Muscle layer of duodenum (tissue), 2 donors: ENCODE measurements at regions not wholly inside any gene's neighbourhood (a gene's known extent, or its start where the extent isn't known, plus 50 kb on each side); places are given as distances from the start of the nearest gene placed in this dataset.

Source experiments
- H3K27ac ChIP-seq: one replicate; pipeline ENCODE4 v1.7.0; 2013; ENCODE audit warnings: mild to moderate bottlenecking, low read length
- H3K27me3 ChIP-seq: one replicate; pipeline ENCODE4 v1.7.0; 2013; ENCODE audit warnings: low read depth, mild to moderate bottlenecking, control low read depth, low read length
- H3K36me3 ChIP-seq, 2 donors: one replicate each; pipeline ENCODE4 v1.7.0; 2013; ENCODE audit warnings: low read length in 2 of 2, control low read depth in 1 of 2, mild to moderate bottlenecking in 1 of 2; ENCODE audit not compliant: insufficient read depth in 2 of 2, control insufficient read depth in 1 of 2
- H3K4me1 ChIP-seq, 2 donors: one replicate each; pipeline ENCODE4 v1.7.0; 2013; ENCODE audit warnings: low read length in 2 of 2, mild to moderate bottlenecking in 2 of 2, control low read depth in 1 of 2, moderate library complexity in 1 of 2; ENCODE audit not compliant: insufficient read depth in 2 of 2, control insufficient read depth in 1 of 2
- H3K4me3 ChIP-seq, 2 donors: one replicate each; pipeline ENCODE4 v1.7.0; 2013; ENCODE audit warnings: low read length in 2 of 2, low read depth in 1 of 2, mild to moderate bottlenecking in 1 of 2
- H3K9me3 ChIP-seq, 2 donors: one replicate each; pipeline ENCODE4 v1.7.0; 2013; ENCODE audit warnings: low read length in 2 of 2, control low read depth in 1 of 2, mild to moderate bottlenecking in 1 of 2; ENCODE audit not compliant: control insufficient read depth in 1 of 2
- donor health status: healthy.

DNA sequence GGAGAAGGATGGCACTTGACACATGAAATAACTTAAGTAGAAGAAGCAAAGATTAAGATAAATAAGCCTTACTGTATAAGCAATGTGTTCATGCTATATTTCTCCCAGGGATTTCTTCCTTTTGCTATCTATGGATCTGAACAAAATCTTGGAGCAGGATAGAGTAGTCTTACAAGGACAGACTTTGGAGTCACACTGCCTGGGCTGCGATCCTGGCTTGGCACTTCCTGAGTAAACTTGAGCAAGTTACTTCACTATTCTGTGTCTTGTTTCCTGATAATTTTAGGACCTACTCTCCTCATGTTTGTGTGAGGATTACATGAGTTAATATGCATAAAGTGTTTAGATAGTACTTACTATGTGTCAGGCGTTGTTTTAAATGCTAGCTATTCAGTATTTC lies 340.0 kb upstream of the MAOA start:
- Histone ChIP-seq H3K9me3 (no peaks in the 10 kb centered on the region), H3K27me3 (no peaks in the 10 kb centered on the region), H3K4me1 (no peaks in the 10 kb centered on the region), H3K27ac (no peak overlapping the region), H3K36me3 (no peaks in the 10 kb centered on the region), H3K4me3 (no peak overlapping the region)

- H3K27me3 ChIP-seq = no peaks in the 10 kb centered on the region
- no peak overlapping the region for H3K4me3 ChIP-seq
- no peaks in the 10 kb centered on the region for H3K4me1 ChIP-seq
- H3K27ac ChIP-seq = no peak overlapping the region
- H3K36me3 ChIP-seq = no peaks in the 10 kb centered on the region
- no peaks in the 10 kb centered on the region for H3K9me3 ChIP-seq
These were observed 338.7 kb upstream of the MAOA start for GRCh38 chrX:43317378-43317777.

DNA sequence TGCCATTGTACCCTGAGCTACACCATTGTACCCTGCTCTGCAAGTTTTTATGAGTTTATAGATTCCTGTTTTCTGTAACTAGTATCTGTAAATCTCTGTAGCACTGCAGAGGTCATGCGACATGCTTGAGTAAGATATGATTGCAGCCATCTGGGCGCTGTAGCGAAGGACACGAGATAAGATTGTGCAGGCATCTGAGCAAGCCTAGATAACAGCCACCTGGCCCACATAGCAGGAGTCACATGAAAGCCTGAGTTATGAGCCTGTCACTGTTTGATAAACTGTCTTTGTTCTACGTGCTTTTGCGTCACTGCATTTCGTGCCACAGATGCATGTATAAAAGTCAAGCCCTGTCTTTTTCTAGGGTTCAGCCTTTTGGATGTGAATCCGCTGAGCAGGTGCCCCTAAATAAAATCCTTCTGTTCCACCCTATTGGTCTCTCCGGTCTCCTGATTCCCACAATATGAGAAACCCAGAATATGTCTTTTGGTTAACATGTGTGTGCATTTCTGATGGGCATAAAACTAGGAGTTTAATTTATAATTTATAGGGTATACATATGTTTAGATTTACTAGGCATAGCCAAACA lies 327.6 kb upstream of the MAOA start:
- H3K9me3 ChIP-seq = peaks cover 0 to 3% of the 10 kb centered on the region in 2 donors
- H3K4me1 ChIP-seq = no peaks in the 10 kb centered on the region
- no peak overlapping the region for H3K4me3 ChIP-seq
- no peaks in the 10 kb centered on the region for H3K27me3 ChIP-seq
- no peaks in the 10 kb centered on the region for H3K36me3 ChIP-seq
- H3K27ac ChIP-seq = no peak overlapping the region

DNA sequence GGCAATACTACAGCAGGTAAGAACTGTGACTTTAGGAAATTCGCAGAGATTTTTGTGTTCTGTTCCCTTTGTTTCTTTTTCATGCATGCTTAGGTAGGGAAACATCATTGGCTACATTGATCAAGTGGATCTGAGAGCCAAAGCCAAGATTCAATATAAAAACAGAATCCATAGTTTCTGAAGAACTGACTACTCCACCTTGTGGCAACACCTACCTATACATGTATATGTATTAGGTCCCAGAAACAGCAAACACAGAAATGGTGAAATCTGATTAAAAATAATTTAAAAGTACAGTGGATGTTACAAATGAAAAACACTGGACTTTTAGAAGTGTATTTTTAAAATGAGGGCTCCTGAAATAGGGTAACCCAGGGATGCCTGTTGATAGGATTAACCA lies 322.6 kb upstream of the MAOA start:
- no peak overlapping the region for H3K4me3 ChIP-seq
- no peak overlapping the region for H3K27ac ChIP-seq
- no peaks in the 10 kb centered on the region for H3K27me3 ChIP-seq
- H3K4me1 ChIP-seq = no peaks in the 10 kb centered on the region
- no peaks in the 10 kb centered on the region for H3K36me3 ChIP-seq
- no peaks in the 10 kb centered on the region for H3K9me3 ChIP-seq

GRCh38 chrX:43345166-43345565 lies 310.9 kb upstream of the MAOA start:
- Histone ChIP-seq H3K27ac (no peak overlapping the region), H3K4me1 (no peaks in the 10 kb centered on the region)

DNA sequence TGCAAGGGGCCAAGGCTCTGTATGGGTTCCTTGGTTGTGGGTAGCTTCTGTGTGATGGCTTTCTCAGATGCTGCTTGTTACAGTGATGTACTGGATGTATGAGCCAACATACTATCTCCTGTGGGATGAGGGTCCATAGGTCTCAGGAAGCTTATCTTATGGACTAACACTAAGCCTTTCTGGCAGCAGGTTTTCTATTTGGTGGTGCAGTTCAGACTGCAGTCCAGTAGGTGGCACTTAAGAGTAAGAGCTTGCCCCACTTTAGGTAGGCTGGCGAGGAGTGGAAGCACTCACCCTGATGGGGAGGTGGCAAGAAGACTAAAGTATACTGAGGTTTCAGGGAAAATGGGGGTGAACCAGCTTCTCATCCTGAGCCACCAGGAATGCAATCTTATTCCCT lies 306.7 kb upstream of the MAOA start:
- Histone ChIP-seq H3K4me1 (no peaks in the 10 kb centered on the region), H3K9me3 (no peaks in the 10 kb centered on the region), H3K4me3 (no peak overlapping the region), H3K27ac (no peak overlapping the region), H3K27me3 (no peaks in the 10 kb centered on the region), H3K36me3 (no peaks in the 10 kb centered on the region)

More at GRCh38 chrX:43345166-43345565, 310.9 kb upstream of the MAOA start:
- Histone ChIP-seq H3K4me3 (no peak overlapping the region), H3K27me3 (no peaks in the 10 kb centered on the region), H3K36me3 (no peaks in the 10 kb centered on the region), H3K9me3 (no peaks in the 10 kb centered on the region)

DNA sequence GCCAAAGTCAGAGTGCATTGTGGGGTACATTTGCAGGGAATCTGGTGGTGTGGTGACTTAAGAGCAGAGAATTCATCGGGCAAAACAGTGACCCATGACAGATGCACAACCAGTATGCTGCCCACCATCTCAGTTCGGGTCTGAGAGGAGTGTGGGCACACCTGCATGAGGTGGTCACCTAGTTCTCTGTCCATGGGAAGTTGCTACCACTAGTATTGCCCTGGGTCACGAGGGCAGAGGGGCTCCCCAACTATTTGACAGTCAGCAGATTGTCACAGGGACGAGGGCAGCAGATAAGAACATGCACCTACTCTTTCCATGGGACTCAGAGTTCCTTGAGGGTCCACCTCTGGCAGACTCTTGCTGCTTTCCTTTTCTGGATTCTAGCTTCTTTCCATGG lies 305.2 kb upstream of the MAOA start:
- no peak overlapping the region for H3K4me3 ChIP-seq
- H3K9me3 ChIP-seq = no peaks in the 10 kb centered on the region
- H3K27me3 ChIP-seq = no peaks in the 10 kb centered on the region
- H3K4me1 ChIP-seq = no peaks in the 10 kb centered on the region
- no peak overlapping the region for H3K27ac ChIP-seq
- no peaks in the 10 kb centered on the region for H3K36me3 ChIP-seq

DNA sequence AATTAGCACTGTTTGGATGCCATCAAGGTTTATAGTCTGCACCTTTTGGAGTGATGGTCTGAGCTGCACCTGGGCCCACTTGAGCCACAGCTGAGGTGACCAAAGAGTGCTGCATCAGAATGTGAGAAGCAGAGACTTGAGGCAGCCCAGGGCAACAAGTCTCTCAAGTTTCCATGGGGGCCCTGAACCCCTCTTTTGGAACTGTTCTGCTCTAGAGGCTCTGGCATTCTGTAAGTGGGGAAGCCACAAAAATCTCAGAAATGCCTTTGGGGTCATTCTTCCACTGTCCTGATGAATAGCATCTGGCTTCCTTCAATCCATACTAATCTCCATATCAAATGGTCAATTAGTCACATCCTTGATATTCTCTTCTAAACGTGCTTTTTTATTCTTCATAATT lies 298.4 kb upstream of the MAOA start:
- no peaks in the 10 kb centered on the region for H3K27me3 ChIP-seq
- no peak overlapping the region for H3K4me3 ChIP-seq
- no peaks in the 10 kb centered on the region for H3K9me3 ChIP-seq
- H3K4me1 ChIP-seq = no peaks in the 10 kb centered on the region
- H3K27ac ChIP-seq = no peak overlapping the region
- no peaks in the 10 kb centered on the region for H3K36me3 ChIP-seq

GRCh38 chrX:43373032-43373431 lies 283.1 kb upstream of the MAOA start:
- H3K4me1 ChIP-seq = no peaks in the 10 kb centered on the region
- H3K27me3 ChIP-seq = no peaks in the 10 kb centered on the region
- no peaks in the 10 kb centered on the region for H3K36me3 ChIP-seq
- no peak overlapping the region for H3K4me3 ChIP-seq
- no peak overlapping the region for H3K27ac ChIP-seq
- peaks cover 0 to 3% of the 10 kb centered on the region in 2 donors for H3K9me3 ChIP-seq

GRCh38 chrX:43375136-43375535 lies 281.0 kb upstream of the MAOA start:
- Histone ChIP-seq H3K27me3 (no peaks in the 10 kb centered on the region), H3K27ac (no peak overlapping the region), H3K4me3 (no peak overlapping the region), H3K9me3 (peaks cover 0 to 3% of the 10 kb centered on the region in 2 donors), H3K36me3 (no peaks in the 10 kb centered on the region), H3K4me1 (no peaks in the 10 kb centered on the region)

- H3K9me3 ChIP-seq = peaks cover 0 to 3% of the 10 kb centered on the region in 2 donors
- H3K27me3 ChIP-seq = no peaks in the 10 kb centered on the region
- no peak overlapping the region for H3K27ac ChIP-seq
- H3K4me3 ChIP-seq = no peak overlapping the region
- no peaks in the 10 kb centered on the region for H3K36me3 ChIP-seq
- no peaks in the 10 kb centered on the region for H3K4me1 ChIP-seq
These were observed 275.4 kb upstream of the MAOA start for GRCh38 chrX:43380704-43381103.

- H3K27me3 ChIP-seq = no peaks in the 10 kb centered on the region
- no peaks in the 10 kb centered on the region for H3K36me3 ChIP-seq
- H3K4me1 ChIP-seq = no peaks in the 10 kb centered on the region
These were observed 269.2 kb upstream of the MAOA start for GRCh38 chrX:43386875-43387274.

More at GRCh38 chrX:43386875-43387274, 269.2 kb upstream of the MAOA start:
- Histone ChIP-seq H3K9me3 (peaks cover 0 to 3% of the 10 kb centered on the region in 2 donors), H3K4me3 (no peak overlapping the region), H3K27ac (no peak overlapping the region)
